HepG2 (cell line): ENCODE measurements at regions not wholly inside any gene's neighbourhood (a gene's known extent, or its start where the extent isn't known, plus 50 kb on each side); places are given as distances from the start of the nearest gene placed in this dataset.

ENCODE experiments used
- ADNP ChIP-seq: sonication (generic); formaldehyde crosslinking; IDR thresholded peaks from 2 replicates; pipeline ENCODE4 v1.4.0; 2020; ENCODE audit warnings: missing genetic modification reagents
- AGO2 ChIP-seq: fragments of 200-400 bp; formaldehyde crosslinking; optimal IDR thresholded peaks from 2 replicates; pipeline ENCODE3; 2017; ENCODE audit warnings: mild to moderate bottlenecking, low read depth, low read length, moderate library complexity
- FOXP1 ChIP-seq, 2 experiments: fragments of 450-650 bp in 1 of 2; IDR thresholded peaks; 2 replicates each; pipeline ENCODE4 v1.6.1; 2017 to 2018; ENCODE audit warnings: antibody characterized with exemption in 1 of 2
- GTF3A ChIP-seq: sonication (generic); formaldehyde crosslinking; conservative IDR thresholded peaks from 2 replicates; pipeline ENCODE4 v1.4.0; 2020; ENCODE audit warnings: mild to moderate bottlenecking, missing genetic modification reagents
- HOXA3 ChIP-seq: sonication (generic); formaldehyde crosslinking; IDR thresholded peaks from 2 replicates; pipeline ENCODE4 v1.5.0; 2020; ENCODE audit warnings: missing genetic modification reagents
- MED13 ChIP-seq: sonication (generic); formaldehyde crosslinking; IDR thresholded peaks from 2 replicates; pipeline ENCODE4 v1.5.0; 2020; ENCODE audit warnings: missing genetic modification reagents
- NAIF1 ChIP-seq: sonication (generic); formaldehyde crosslinking; IDR thresholded peaks from 2 replicates; pipeline ENCODE4 v1.5.0; 2020; ENCODE audit warnings: mild to moderate bottlenecking, missing genetic modification reagents, borderline replicate concordance
- PAX8 ChIP-seq: sonication (generic); formaldehyde crosslinking; IDR thresholded peaks from 2 replicates; pipeline ENCODE4 v1.8.0; 2022; ENCODE audit warnings: mild to moderate bottlenecking, missing genetic modification reagents, borderline replicate concordance
- PCBP1 ChIP-seq: fragments of 200-400 bp; formaldehyde crosslinking; IDR thresholded peaks from 2 replicates; pipeline ENCODE4 v1.6.1; 2017; ENCODE audit warnings: mild to moderate bottlenecking, low read depth, low read length, borderline replicate concordance
- PITX1 ChIP-seq: sonication (generic); formaldehyde crosslinking; IDR thresholded peaks from 2 replicates; pipeline ENCODE4 v1.5.1; 2020; ENCODE audit warnings: mild to moderate bottlenecking, missing genetic modification reagents
- RBM39 ChIP-seq: fragments of 200-400 bp; formaldehyde crosslinking; IDR thresholded peaks from one replicate; pipeline ENCODE4 v1.6.1; 2018; ENCODE audit warnings: antibody characterized with exemption, mild to moderate bottlenecking, low read depth, low read length; ENCODE audit not compliant: poor library complexity, severe bottlenecking
- RELA ChIP-seq: sonication (generic); formaldehyde crosslinking; IDR thresholded peaks from 2 replicates; pipeline ENCODE4 v1.4.0; 2020; ENCODE audit warnings: missing genetic modification reagents
- SMAD9 ChIP-seq: sonication (generic); formaldehyde crosslinking; IDR thresholded peaks from 2 replicates; pipeline ENCODE4 v1.5.1; 2020; ENCODE audit warnings: mild to moderate bottlenecking, missing genetic modification reagents
- U2AF2 ChIP-seq: fragments of 200-400 bp; formaldehyde crosslinking; IDR thresholded peaks from 2 replicates; pipeline ENCODE4 v1.6.1; 2017; ENCODE audit warnings: low read depth, mild to moderate bottlenecking, low read length
- ZFP36L1 ChIP-seq: sonication (generic); formaldehyde crosslinking; IDR thresholded peaks from 2 replicates; pipeline ENCODE4 v1.8.0; 2022; ENCODE audit warnings: mild to moderate bottlenecking, missing genetic modification reagents, moderate library complexity
- ZNF12 ChIP-seq: sonication (generic); formaldehyde crosslinking; IDR thresholded peaks from 2 replicates; pipeline ENCODE4 v1.5.0; 2020; ENCODE audit warnings: missing genetic modification reagents
- ZNF260 ChIP-seq: sonication (generic); formaldehyde crosslinking; IDR thresholded peaks from 2 replicates; pipeline ENCODE4 v1.4.0; 2020; ENCODE audit warnings: missing genetic modification reagents, low read depth, mild to moderate bottlenecking, borderline replicate concordance
- ZNF484 ChIP-seq: sonication (generic); formaldehyde crosslinking; IDR thresholded peaks from 2 replicates; pipeline ENCODE4 v1.5.1; 2020; ENCODE audit warnings: mild to moderate bottlenecking, low read depth, missing genetic modification reagents, borderline replicate concordance
- ZNF556 ChIP-seq: sonication (generic); formaldehyde crosslinking; IDR thresholded peaks from 2 replicates; pipeline ENCODE4 v1.4.0; 2020; ENCODE audit warnings: mild to moderate bottlenecking, missing genetic modification reagents, borderline replicate concordance
- ZNF605 ChIP-seq: sonication (generic); formaldehyde crosslinking; IDR thresholded peaks from 2 replicates; pipeline ENCODE4 v1.8.0; 2022; ENCODE audit warnings: mild to moderate bottlenecking, missing genetic modification reagents
- ZNF841 ChIP-seq: sonication (generic); formaldehyde crosslinking; IDR thresholded peaks from 2 replicates; pipeline ENCODE4 v1.8.1; 2023; ENCODE audit warnings: missing genetic modification reagents, borderline replicate concordance
- TF ChIP-seq, protein P1 (sequence below): sonication (generic); formaldehyde crosslinking; IDR thresholded peaks from 2 replicates; pipeline ENCODE4 v1.4.0; 2020; ENCODE audit warnings: low read depth, mild to moderate bottlenecking, missing genetic modification reagents
- TF ChIP-seq, protein P2 (sequence below): sonication (generic); IDR thresholded peaks from 2 replicates; pipeline ENCODE4 v1.6.1; 2016; ENCODE audit warnings: low read depth, borderline replicate concordance
- TF ChIP-seq, protein P3 (sequence below): sonication (generic); formaldehyde crosslinking; IDR thresholded peaks from 2 replicates; pipeline ENCODE4 v1.4.0; 2020; ENCODE audit warnings: missing genetic modification reagents
- TF ChIP-seq, protein P4 (sequence below): sonication (generic); formaldehyde crosslinking; IDR thresholded peaks from 2 replicates; pipeline ENCODE4 v1.4.0; 2020; ENCODE audit warnings: missing genetic modification reagents, mild to moderate bottlenecking, borderline replicate concordance

DNA sequence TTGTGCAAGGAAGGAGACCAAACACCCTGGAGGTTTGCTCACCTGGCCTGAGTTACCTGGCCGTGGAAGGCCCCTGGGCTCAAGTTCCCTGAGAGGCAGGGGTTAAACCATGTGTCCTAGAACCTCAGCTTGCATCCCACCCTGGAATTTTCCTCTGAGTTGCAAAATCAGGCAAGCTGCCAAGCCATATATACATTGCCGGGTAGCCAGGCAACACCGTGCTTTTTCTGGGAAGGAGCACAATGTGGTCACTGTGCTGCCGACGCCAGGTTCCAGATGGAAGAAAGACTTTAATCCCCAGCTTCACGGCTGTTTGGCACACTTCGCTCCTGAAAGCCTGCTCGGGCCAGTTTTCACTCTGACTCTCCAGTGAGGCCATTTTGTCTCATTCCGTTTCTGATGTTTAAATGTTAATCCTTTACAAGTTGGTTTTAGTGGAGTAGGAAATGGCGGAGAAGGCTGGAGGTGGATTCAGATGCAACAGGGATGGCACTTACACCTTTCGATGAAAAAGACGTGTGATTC, 60.1 kb upstream of the PEG3 start (continued):
- TF ChIP-seq PITX1 (CRISPR knock-in tag) (peak; percentile 98), RBM39 (peak; percentile 48), ZNF260 (CRISPR knock-in tag) (no peak), ZNF841 (CRISPR knock-in tag) (0 out of 2 replicates have a peak, but pooled peaks have one; percentile 30), ZNF484 (CRISPR knock-in tag) (no peak), RELA (CRISPR knock-in tag) (no peak), MED13 (CRISPR knock-in tag) (peak; percentile 99), NAIF1 (CRISPR knock-in tag) (peak; percentile 94), ADNP (CRISPR knock-in tag) (0 out of 2 replicates have a peak, but pooled peaks have one; percentile 60), ZNF605 (CRISPR knock-in tag) (peak; percentile 94), FOXP1 (IDR thresholded peaks at IDR 0.05) (no peak), FOXP1 (CRISPR knock-in tag; IDR thresholded peaks at IDR 0.05) (peak; percentile 73; the same call in 1 of the 2 replicates), ZFP36L1 (CRISPR knock-in tag) (peak; percentile 95), ZNF12 (CRISPR knock-in tag) (peak; percentile 74), SMAD9 (CRISPR knock-in tag) (no peak), GTF3A (no peak), ZNF556 (CRISPR knock-in tag) (peak; percentile 94), PAX8 (CRISPR knock-in tag) (no peak; the same call in 1 of the 2 replicates), HOXA3 (CRISPR knock-in tag) (peak; percentile 96), U2AF2 (0 out of 2 replicates have a peak, but pooled peaks have one; percentile 73), PCBP1 (no peak), AGO2 (no peak)
- TF ChIP-seq, protein P1, sequence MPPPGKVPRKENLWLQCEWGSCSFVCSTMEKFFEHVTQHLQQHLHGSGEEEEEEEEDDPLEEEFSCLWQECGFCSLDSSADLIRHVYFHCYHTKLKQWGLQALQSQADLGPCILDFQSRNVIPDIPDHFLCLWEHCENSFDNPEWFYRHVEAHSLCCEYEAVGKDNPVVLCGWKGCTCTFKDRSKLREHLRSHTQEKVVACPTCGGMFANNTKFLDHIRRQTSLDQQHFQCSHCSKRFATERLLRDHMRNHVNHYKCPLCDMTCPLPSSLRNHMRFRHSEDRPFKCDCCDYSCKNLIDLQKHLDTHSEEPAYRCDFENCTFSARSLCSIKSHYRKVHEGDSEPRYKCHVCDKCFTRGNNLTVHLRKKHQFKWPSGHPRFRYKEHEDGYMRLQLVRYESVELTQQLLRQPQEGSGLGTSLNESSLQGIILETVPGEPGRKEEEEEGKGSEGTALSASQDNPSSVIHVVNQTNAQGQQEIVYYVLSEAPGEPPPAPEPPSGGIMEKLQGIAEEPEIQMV (CRISPR knock-in tag): peak; percentile 61; the same call in 1 of the 2 replicates
- TF ChIP-seq, protein P2, sequence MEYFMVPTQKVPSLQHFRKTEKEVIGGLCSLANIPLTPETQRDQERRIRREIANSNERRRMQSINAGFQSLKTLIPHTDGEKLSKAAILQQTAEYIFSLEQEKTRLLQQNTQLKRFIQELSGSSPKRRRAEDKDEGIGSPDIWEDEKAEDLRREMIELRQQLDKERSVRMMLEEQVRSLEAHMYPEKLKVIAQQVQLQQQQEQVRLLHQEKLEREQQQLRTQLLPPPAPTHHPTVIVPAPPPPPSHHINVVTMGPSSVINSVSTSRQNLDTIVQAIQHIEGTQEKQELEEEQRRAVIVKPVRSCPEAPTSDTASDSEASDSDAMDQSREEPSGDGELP: peak; percentile 87
- TF ChIP-seq, protein P3, sequence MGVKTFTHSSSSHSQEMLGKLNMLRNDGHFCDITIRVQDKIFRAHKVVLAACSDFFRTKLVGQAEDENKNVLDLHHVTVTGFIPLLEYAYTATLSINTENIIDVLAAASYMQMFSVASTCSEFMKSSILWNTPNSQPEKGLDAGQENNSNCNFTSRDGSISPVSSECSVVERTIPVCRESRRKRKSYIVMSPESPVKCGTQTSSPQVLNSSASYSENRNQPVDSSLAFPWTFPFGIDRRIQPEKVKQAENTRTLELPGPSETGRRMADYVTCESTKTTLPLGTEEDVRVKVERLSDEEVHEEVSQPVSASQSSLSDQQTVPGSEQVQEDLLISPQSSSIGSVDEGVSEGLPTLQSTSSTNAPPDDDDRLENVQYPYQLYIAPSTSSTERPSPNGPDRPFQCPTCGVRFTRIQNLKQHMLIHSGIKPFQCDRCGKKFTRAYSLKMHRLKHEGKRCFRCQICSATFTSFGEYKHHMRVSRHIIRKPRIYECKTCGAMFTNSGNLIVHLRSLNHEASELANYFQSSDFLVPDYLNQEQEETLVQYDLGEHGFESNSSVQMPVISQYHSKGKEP (CRISPR knock-in tag): no peak
- TF ChIP-seq, protein P4, sequence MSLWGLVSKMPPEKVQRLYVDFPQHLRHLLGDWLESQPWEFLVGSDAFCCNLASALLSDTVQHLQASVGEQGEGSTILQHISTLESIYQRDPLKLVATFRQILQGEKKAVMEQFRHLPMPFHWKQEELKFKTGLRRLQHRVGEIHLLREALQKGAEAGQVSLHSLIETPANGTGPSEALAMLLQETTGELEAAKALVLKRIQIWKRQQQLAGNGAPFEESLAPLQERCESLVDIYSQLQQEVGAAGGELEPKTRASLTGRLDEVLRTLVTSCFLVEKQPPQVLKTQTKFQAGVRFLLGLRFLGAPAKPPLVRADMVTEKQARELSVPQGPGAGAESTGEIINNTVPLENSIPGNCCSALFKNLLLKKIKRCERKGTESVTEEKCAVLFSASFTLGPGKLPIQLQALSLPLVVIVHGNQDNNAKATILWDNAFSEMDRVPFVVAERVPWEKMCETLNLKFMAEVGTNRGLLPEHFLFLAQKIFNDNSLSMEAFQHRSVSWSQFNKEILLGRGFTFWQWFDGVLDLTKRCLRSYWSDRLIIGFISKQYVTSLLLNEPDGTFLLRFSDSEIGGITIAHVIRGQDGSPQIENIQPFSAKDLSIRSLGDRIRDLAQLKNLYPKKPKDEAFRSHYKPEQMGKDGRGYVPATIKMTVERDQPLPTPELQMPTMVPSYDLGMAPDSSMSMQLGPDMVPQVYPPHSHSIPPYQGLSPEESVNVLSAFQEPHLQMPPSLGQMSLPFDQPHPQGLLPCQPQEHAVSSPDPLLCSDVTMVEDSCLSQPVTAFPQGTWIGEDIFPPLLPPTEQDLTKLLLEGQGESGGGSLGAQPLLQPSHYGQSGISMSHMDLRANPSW (CRISPR knock-in tag): peak; percentile 56; the same call in 1 of the 2 replicates
